Fibroblast of pulmonary artery (primary cell): ENCODE measurements at regions not wholly inside any gene's neighbourhood (a gene's known extent, or its start where the extent isn't known, plus 50 kb on each side); places are given as distances from the start of the nearest gene placed in this dataset.
"Not testable (repeated sequence)": the region's sequence is repeated elsewhere in the genome, so short reads cannot be mapped to it uniquely, and the experiment has no call there.

Source experiments
- DNase-seq: peaks from one replicate; pipeline ENCODE4 v3.0.0-alpha.2; 2010; ENCODE audit warnings: low read depth
- H3K4me3 ChIP-seq: replicated peaks from 2 replicates; pipeline ENCODE4 v1.5.1; 2011; ENCODE audit warnings: low read depth, mild to moderate bottlenecking, control low read depth, low read length, moderate library complexity
- TF ChIP-seq, protein P1 (sequence below): IDR thresholded peaks from 2 replicates; pipeline ENCODE4 v1.5.1; 2011; ENCODE audit warnings: mild to moderate bottlenecking, control low read depth, low read length, inconsistent platforms; ENCODE audit errors: missing control alignments

DNA sequence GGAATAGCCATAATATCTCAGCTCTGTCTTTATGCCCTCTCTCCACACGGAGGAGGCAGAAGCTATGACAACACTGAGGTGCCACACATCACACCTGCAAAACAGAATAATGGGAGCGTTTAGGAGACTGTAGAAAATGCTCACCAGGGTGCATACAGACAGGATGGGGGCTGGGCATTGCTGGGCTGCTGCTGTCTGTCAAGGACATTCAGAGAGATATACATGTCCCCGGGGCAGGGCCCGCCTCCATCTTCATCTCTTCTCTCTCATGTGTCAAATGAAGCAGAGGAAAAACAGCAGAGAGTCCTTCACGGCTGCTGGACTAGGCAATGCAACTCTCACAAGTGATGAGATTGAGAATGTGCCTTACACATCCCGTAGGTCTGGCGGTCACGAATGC lies 65.3 kb upstream of the DHRSX start:
- no peak overlapping the region for H3K4me3 ChIP-seq
- no peak for DNase-seq
- TF ChIP-seq, protein P1, sequence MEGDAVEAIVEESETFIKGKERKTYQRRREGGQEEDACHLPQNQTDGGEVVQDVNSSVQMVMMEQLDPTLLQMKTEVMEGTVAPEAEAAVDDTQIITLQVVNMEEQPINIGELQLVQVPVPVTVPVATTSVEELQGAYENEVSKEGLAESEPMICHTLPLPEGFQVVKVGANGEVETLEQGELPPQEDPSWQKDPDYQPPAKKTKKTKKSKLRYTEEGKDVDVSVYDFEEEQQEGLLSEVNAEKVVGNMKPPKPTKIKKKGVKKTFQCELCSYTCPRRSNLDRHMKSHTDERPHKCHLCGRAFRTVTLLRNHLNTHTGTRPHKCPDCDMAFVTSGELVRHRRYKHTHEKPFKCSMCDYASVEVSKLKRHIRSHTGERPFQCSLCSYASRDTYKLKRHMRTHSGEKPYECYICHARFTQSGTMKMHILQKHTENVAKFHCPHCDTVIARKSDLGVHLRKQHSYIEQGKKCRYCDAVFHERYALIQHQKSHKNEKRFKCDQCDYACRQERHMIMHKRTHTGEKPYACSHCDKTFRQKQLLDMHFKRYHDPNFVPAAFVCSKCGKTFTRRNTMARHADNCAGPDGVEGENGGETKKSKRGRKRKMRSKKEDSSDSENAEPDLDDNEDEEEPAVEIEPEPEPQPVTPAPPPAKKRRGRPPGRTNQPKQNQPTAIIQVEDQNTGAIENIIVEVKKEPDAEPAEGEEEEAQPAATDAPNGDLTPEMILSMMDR: no peak

DNA sequence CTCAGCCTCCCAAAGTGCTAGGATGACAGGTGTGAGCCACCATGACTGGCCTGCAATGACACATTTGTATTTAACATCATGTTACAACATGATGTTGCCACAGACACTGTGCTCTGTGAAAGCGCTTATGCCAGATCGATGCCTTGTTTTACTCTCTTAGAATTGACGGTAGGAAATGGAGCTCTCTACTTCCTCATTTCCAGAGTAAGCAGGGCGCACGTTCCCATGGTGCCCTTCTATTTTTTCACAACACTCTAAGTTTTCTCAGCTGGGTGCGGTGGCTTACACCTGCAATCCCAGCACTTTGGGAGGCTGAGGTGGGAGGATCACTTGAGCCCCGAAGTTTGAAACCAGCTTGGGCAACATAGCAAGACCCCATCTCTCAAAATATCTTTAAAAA lies 60.7 kb upstream of the DHRSX start:
- TF ChIP-seq, protein P1: no peak
- DNase-seq: no peak

DNA sequence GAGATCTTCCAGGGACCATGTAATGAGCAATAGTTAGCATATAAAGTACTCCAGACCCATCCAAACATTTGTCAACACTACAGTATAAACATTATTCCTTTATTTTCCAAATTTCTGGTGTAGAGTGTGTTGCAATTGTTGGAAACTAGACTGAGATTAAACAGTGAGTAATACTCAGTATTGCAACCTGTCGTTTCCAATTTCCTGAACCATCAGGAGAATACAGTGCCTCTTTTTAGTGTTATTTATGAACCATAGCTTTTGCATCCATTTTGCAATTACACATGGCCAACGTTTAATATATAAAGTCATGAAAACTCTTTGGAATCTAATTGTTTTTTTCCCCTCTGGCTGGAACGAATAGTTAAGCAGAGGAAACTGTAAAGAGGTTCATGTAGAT lies 58.3 kb upstream of the DHRSX start:
- TF ChIP-seq, protein P1: no peak
- H3K4me3 ChIP-seq: no peak overlapping the region
- no peak for DNase-seq

More for the DNA sequence above, 60.7 kb upstream of the DHRSX start:
- no peak overlapping the region for H3K4me3 ChIP-seq

DNA sequence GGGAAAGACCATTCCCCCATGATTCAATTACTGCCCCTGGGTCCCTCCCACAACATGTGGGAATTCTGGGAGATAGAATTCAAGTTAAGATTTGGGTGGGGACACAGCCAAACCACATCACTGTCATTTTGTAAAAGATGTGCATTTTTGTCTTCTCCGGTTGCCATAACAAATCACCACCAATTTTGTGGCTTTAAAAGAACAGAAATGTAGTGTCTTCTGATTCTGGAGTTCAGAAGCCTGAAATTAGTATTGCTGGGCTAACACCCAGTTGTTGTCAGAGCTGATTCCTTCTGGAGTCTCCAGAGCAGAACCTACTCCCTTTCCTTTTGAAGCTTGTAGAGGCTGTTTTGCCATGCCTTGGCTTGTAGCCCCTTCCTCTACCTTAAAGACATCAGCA lies 54.1 kb upstream of the DHRSX start:
- DNase-seq: no peak
- no peak overlapping the region for H3K4me3 ChIP-seq
- TF ChIP-seq, protein P1: no peak

DNA sequence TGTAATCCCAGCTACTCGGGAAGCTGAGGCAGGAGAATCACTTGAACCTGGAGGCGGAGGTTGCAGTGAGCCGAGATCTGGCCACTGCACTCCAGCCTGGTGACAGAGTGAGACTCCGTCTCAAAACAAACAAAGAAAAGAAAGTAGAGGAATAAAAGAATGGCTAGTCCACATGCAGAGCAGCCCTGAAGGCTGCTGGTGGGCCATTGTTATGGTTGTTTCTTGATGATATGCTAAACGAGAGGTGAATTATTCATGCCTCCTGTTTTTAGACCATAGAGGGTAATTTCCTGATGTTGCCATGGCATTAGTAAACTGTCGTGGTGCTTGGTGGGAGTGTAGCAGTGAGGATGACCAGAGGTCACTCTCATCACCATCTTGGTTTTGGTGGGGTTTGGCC lies 53.3 kb upstream of the DHRSX start:
- not testable (repeated sequence) for DNase-seq, H3K4me3 ChIP-seq

DNA sequence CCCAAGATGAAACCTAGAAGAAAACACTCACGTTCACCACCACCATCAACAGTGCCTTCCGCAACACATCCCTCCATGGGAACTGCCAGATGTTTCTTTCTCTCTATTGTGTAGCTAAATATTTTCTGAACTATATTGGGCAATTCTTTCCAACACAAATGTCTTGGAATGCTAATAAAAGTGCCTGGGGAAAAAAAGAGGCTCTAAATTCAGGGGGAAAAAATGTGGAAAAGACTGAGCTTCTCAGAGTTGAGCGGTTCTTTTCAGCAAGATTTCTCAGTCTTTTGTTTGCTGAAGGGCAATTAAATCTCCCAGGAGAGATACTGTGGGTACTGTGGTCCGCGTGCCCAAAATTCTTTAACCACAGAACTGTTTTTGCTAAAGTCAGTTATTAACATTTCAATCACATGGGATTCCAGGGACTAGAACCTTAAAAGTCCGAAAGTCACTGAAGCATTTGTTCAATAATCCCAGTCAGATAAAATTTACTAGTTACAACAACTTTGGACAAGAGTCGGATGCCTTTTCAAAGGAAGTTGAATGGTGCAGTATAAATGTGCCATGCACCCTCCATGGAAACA lies 51.9 kb upstream of the DHRSX start:
- H3K4me3 ChIP-seq: no peak overlapping the region
- TF ChIP-seq, protein P1: no peak
- peak; percentile 19 for DNase-seq

DNA sequence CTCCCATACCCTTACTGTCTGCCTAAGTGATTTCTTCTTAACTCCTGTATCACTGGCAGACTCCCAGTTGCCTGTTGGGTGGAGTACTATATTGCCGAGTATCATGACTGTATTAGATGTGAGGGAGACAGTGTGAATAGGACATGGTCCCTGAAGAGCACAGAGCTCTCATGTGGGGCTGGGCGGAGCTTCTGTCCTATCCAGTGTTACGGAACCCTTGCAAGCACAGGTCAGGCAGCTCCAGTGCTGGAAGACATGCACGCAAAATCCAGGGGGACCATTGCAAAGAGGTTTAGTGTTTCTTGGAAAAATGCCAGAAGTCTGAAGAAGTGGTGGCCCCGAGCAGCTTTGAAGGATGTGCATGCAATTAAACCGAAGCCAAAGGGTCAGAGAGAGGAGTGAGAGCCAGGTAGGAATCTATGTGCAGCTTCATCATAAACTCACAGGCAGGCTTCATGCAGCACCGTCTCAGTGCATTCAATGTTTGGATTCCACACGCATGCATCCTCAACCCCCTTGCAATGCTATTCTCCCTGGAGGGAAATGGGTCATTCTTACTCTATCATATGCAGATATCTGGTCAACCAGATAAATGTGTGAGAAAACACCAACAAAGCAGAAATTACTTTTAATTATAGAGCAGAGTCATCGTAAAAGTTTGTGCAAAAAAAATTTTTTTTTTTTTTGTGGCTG lies 49.7 kb upstream of the DHRSX start:
- TF ChIP-seq, protein P1: no peak
- no peak for DNase-seq
- H3K4me3 ChIP-seq: no peak overlapping the region
